GM12878 (cell line): ENCODE measurements at regions not wholly inside any gene's neighbourhood (a gene's known extent, or its start where the extent isn't known, plus 50 kb on each side); places are given as distances from the start of the nearest gene placed in this dataset.

Experiments used
- CBFB ChIP-seq: IDR thresholded peaks from 2 replicates; pipeline ENCODE4 v1.6.1; 2016; ENCODE audit warnings: antibody characterized with exemption, low read depth
- CBX5 ChIP-seq: sonication (generic); IDR thresholded peaks from 2 replicates; pipeline ENCODE4 v1.6.1; 2016; ENCODE audit warnings: low read depth, moderate library complexity, mild to moderate bottlenecking, inconsistent platforms
- CHD1 ChIP-seq: IDR thresholded peaks from 2 replicates; pipeline ENCODE4 v1.6.1; 2012; ENCODE audit warnings: low read depth, low read length, improper control_type of control experiment
- CTCF ChIP-seq, 3 experiments: IDR thresholded peaks in 2 of 3; conservative IDR thresholded peaks in 1 of 3; 2 replicates each; pipeline ENCODE4 v1.5.1; 2011; ENCODE audit warnings: low read depth in 3 of 3, low read length in 3 of 3, mild to moderate bottlenecking in 3 of 3, control low read depth in 2 of 3, moderate library complexity in 2 of 3, inconsistent platforms in 1 of 3, mixed read lengths in 1 of 3; ENCODE audit not compliant: control insufficient read depth in 2 of 3, insufficient read depth in 1 of 3; ENCODE audit errors: extremely low read depth in 1 of 3
- EGR1 ChIP-seq, 2 experiments: IDR thresholded peaks; 1 replicate in 1 of 2; 2 replicates in 1 of 2; pipeline ENCODE4 v1.6.1; 2011 to 2012; ENCODE audit warnings: low read depth in 2 of 2, low read length in 2 of 2, borderline replicate concordance in 1 of 2, mild to moderate bottlenecking in 1 of 2, moderate library complexity in 1 of 2
- HDGF ChIP-seq: fragments of 450-650 bp; IDR thresholded peaks from 2 replicates; pipeline ENCODE4 v1.6.1; 2016; ENCODE audit warnings: antibody characterized with exemption
- IRF5 ChIP-seq: fragments of 450-650 bp; IDR thresholded peaks from 2 replicates; pipeline ENCODE4 v1.6.1; 2017; ENCODE audit warnings: borderline replicate concordance
- MEF2A ChIP-seq: IDR thresholded peaks from 2 replicates; pipeline ENCODE4 v1.6.1; 2011; ENCODE audit warnings: low read depth, mild to moderate bottlenecking, low read length, moderate library complexity; ENCODE audit not compliant: insufficient read depth
- MEF2B ChIP-seq: fragments of 450-650 bp; IDR thresholded peaks from 2 replicates; pipeline ENCODE4 v1.6.1; 2018; ENCODE audit warnings: mild to moderate bottlenecking, moderate library complexity; ENCODE audit not compliant: partially characterized antibody, poor library complexity, severe bottlenecking
- MTA2 ChIP-seq: fragments of 450-650 bp; IDR thresholded peaks from 2 replicates; pipeline ENCODE4 v1.6.1; 2016; ENCODE audit warnings: low read depth, mild to moderate bottlenecking, moderate library complexity
- NR2F1 ChIP-seq: fragments of 450-650 bp; conservative IDR thresholded peaks from 2 replicates; pipeline ENCODE4 v1.6.1; 2017; ENCODE audit warnings: mild to moderate bottlenecking
- RFX5 ChIP-seq: IDR thresholded peaks from 2 replicates; pipeline ENCODE4 v1.6.1; 2011; ENCODE audit warnings: low read depth, low read length, improper control_type of control experiment
- RUNX3 ChIP-seq: IDR thresholded peaks from 2 replicates; pipeline ENCODE4 v1.6.1; 2012; ENCODE audit warnings: low read length, inconsistent platforms
- SIN3A ChIP-seq: IDR thresholded peaks from 2 replicates; pipeline ENCODE4 v1.6.1; 2012; ENCODE audit warnings: low read depth, low read length, improper control_type of control experiment
- SMAD5 ChIP-seq: IDR thresholded peaks from 2 replicates; pipeline ENCODE4 v1.6.1; 2016; ENCODE audit warnings: antibody characterized with exemption, low read depth
- SMARCA5 ChIP-seq: fragments of 450-650 bp; IDR thresholded peaks from 2 replicates; pipeline ENCODE4 v1.6.1; 2017; ENCODE audit warnings: mild to moderate bottlenecking
- SMC3 ChIP-seq: IDR thresholded peaks from 2 replicates; pipeline ENCODE4 v1.6.1; 2011; ENCODE audit warnings: low read length, improper control_type of control experiment, borderline replicate concordance
- SPI1 ChIP-seq: IDR thresholded peaks from 2 replicates; pipeline ENCODE4 v1.6.1; 2011; ENCODE audit warnings: low read depth, mild to moderate bottlenecking, low read length, moderate library complexity, borderline replicate concordance; ENCODE audit not compliant: insufficient read depth
- TCF12 ChIP-seq: IDR thresholded peaks from 2 replicates; pipeline ENCODE4 v1.6.1; 2011; ENCODE audit warnings: low read depth, mild to moderate bottlenecking, low read length
- ZBTB11 ChIP-seq: fragments of 450-650 bp; formaldehyde crosslinking; IDR thresholded peaks from 2 replicates; pipeline ENCODE4 v1.5.0; 2022; ENCODE audit warnings: mild to moderate bottlenecking, missing genetic modification characterization
- ZNF384 ChIP-seq: IDR thresholded peaks from 2 replicates; pipeline ENCODE4 v1.6.1; 2012; ENCODE audit warnings: low read depth, mild to moderate bottlenecking, low read length, improper control_type of control experiment, borderline replicate concordance
- ZNF687 ChIP-seq: fragments of 450-650 bp; IDR thresholded peaks from 2 replicates; pipeline ENCODE4 v1.6.1; 2017; ENCODE audit warnings: mild to moderate bottlenecking, moderate library complexity
- ZZZ3 ChIP-seq: IDR thresholded peaks from 2 replicates; pipeline ENCODE4 v1.6.1; 2011; ENCODE audit warnings: low read depth; ENCODE audit not compliant: control insufficient read depth, insufficient read length

- TF ChIP-seq EGR1 (IDR thresholded peaks at IDR 0.05; ENCODE audit: borderline replicate concordance in 1 of 2, low read depth in 2 of 2, low read length in 2 of 2) (no peak), SPI1 (peak; percentile 75), IRF5 (no peak), RUNX3 (no peak), MEF2A (no peak), TCF12 (no peak), NR2F1 (no peak), CBX5 (no peak), ZNF687 (no peak), ZZZ3 (no peak), CTCF (IDR thresholded peaks at IDR 0.05 in 2 of 3, conservative IDR thresholded peaks at IDR 0.05 in 1 of 3; ENCODE audit: control insufficient read depth in 2 of 3, extremely low read depth in 1 of 3, insufficient read depth in 1 of 3, low read depth in 3 of 3, low read length in 3 of 3) (no peak), CBFB (no peak), SMARCA5 (no peak), MTA2 (peak; percentile 79), SIN3A (no peak), ZBTB11 (no peak), ZNF384 (peak; percentile 87), CHD1 (no peak), RFX5 (no peak), SMC3 (no peak), SMAD5 (no peak), HDGF (no peak), MEF2B (peak; percentile 28)
Measured at GRCh38 chr7:51702673-51703072, 386.1 kb upstream of the COBL start (continued).
